DOHH2 (cell line): ENCODE measurements at regions not wholly inside any gene's neighbourhood (a gene's known extent, or its start where the extent isn't known, plus 50 kb on each side); places are given as distances from the start of the nearest gene placed in this dataset.

Experiments used
- H3F3A ChIP-seq: fragments of 200-600 bp; sonication (generic), shearing (Covaris generic); 2 replicates; pipeline ENCODE4 v1.6.0; 2016; ENCODE audit warnings: antibody characterized with exemption, mild to moderate bottlenecking; ENCODE audit not compliant: control insufficient read depth, insufficient read depth
- H3K27ac ChIP-seq: fragments of 200-600 bp; sonication (generic); 2 replicates; pipeline ENCODE4 v1.5.1; 2014; ENCODE audit warnings: low read depth, mild to moderate bottlenecking, low read length, moderate library complexity
- H3K27me3 ChIP-seq: fragments of 200-600 bp; sonication (generic); 2 replicates; pipeline ENCODE4 v1.6.1; 2014; ENCODE audit warnings: mild to moderate bottlenecking, low read length, mixed read lengths; ENCODE audit not compliant: control insufficient read depth
- H3K36me3 ChIP-seq: fragments of 200-600 bp; sonication (generic); 2 replicates; pipeline ENCODE4 v1.6.1; 2014; ENCODE audit warnings: mild to moderate bottlenecking, low read length, moderate library complexity, mixed read lengths; ENCODE audit not compliant: control insufficient read depth
- H3K4me1 ChIP-seq: fragments of 200-600 bp; sonication (generic); 2 replicates; pipeline ENCODE4 v1.6.1; 2014; ENCODE audit warnings: mild to moderate bottlenecking, low read length, mixed read lengths; ENCODE audit not compliant: control insufficient read depth
- H3K4me2 ChIP-seq: fragments of 200-600 bp; sonication (generic); 2 replicates; pipeline ENCODE4 v1.6.0; 2014; ENCODE audit warnings: mild to moderate bottlenecking, low read length, moderate library complexity
- H3K4me3 ChIP-seq: fragments of 200-600 bp; sonication (generic); 2 replicates; pipeline ENCODE4 v1.5.1; 2014; ENCODE audit warnings: mild to moderate bottlenecking, low read length, mixed read lengths
- H3K79me2 ChIP-seq: fragments of 200-600 bp; sonication (generic); 2 replicates; pipeline ENCODE4 v1.6.1; 2014; ENCODE audit warnings: mild to moderate bottlenecking, low read length, mixed read lengths; ENCODE audit not compliant: control insufficient read depth
- H3K9me2 ChIP-seq: fragments of 200-600 bp; sonication (generic); replicated peaks from 2 replicates; pipeline ENCODE4 v1.6.1; 2014; ENCODE audit warnings: mild to moderate bottlenecking, low read length, mixed read lengths; ENCODE audit not compliant: control insufficient read depth
- H3K9me3 ChIP-seq: fragments of 200-600 bp; sonication (generic); 2 replicates; pipeline ENCODE4 v1.6.1; 2014; ENCODE audit warnings: antibody characterized with exemption, low read length, mixed read lengths; ENCODE audit not compliant: control insufficient read depth, insufficient read depth
- H4K20me1 ChIP-seq: fragments of 200-600 bp; sonication (generic); 2 replicates; pipeline ENCODE4 v1.6.0; 2014; ENCODE audit warnings: low read depth, mild to moderate bottlenecking, antibody characterized with exemption, low read length, moderate library complexity; ENCODE audit not compliant: control insufficient read depth, insufficient read depth
- EZH2phosphoT487 ChIP-seq: fragments of 200-600 bp; sonication (generic); IDR thresholded peaks from 2 replicates; pipeline ENCODE4 v1.6.1; 2017; ENCODE audit warnings: borderline replicate concordance, mild to moderate bottlenecking, antibody characterized with exemption, low read length, moderate library complexity, mixed read lengths
- TF ChIP-seq, protein P1 (sequence below): fragments of 200-600 bp; sonication (generic); IDR thresholded peaks from one replicate; pipeline ENCODE4 v1.5.1; 2014; ENCODE audit warnings: antibody characterized with exemption, mild to moderate bottlenecking, low read depth, low read length; ENCODE audit not compliant: poor library complexity, severe bottlenecking

DNA sequence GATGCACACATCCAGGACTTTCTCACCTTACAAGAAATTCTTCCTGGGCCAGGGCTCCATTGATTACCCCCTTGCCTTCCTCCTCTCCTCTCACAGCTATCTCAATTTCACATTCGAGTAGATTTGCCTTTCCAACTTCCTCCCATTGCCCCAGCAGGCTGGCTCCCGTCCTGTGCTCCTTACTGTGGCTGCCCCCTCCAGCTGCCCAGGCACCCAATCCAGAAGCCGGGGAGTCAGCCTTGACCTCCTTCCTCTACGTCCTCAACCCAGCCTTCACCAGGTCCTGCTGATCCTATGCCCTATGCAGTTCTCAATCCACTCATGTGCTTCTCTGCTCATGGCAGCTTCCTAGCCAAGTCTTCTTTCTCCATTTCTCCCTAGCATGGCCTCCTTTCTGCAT is 85.7 kb upstream of the GPR26 start:
- H4K20me1 ChIP-seq: no peaks in the 10 kb centered on the region
- TF ChIP-seq, protein P1, sequence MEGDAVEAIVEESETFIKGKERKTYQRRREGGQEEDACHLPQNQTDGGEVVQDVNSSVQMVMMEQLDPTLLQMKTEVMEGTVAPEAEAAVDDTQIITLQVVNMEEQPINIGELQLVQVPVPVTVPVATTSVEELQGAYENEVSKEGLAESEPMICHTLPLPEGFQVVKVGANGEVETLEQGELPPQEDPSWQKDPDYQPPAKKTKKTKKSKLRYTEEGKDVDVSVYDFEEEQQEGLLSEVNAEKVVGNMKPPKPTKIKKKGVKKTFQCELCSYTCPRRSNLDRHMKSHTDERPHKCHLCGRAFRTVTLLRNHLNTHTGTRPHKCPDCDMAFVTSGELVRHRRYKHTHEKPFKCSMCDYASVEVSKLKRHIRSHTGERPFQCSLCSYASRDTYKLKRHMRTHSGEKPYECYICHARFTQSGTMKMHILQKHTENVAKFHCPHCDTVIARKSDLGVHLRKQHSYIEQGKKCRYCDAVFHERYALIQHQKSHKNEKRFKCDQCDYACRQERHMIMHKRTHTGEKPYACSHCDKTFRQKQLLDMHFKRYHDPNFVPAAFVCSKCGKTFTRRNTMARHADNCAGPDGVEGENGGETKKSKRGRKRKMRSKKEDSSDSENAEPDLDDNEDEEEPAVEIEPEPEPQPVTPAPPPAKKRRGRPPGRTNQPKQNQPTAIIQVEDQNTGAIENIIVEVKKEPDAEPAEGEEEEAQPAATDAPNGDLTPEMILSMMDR: no peak
- no peak for TF ChIP-seq EZH2phosphoT487
- no peaks in the 10 kb centered on the region for H3K79me2 ChIP-seq
- H3F3A ChIP-seq: no peaks in the 10 kb centered on the region
- H3K4me1 ChIP-seq: no peaks in the 10 kb centered on the region
- no peak overlapping the region for H3K4me3 ChIP-seq
- H3K9me2 ChIP-seq: no peaks in the 10 kb centered on the region
- H3K27me3 ChIP-seq: peaks cover 22% of the 10 kb centered on the region
- H3K4me2 ChIP-seq: no peak overlapping the region
- no peaks in the 10 kb centered on the region for H3K9me3 ChIP-seq
- no peaks in the 10 kb centered on the region for H3K36me3 ChIP-seq
- no peak overlapping the region for H3K27ac ChIP-seq

DNA sequence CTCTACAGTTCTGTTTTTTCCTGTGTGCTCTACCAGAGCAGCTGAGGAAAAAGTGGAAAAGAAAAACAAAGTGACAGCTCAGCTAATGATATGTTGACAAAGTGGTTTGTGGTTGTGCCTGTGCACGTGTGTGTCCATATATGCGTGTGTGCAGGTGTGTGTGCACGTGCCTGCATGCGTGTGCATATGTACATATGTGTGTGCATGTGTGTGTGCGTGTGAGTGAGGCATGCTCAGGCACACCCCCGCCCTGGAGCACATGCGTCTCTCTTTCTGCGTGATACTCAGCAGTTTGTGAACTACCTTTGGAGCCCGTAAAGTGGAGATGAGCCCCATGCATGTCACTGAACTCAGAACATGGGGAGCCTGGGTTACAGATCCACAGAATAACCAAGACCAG is 84.5 kb upstream of the GPR26 start:
- Histone ChIP-seq H3K36me3 (no peaks in the 10 kb centered on the region), H4K20me1 (no peaks in the 10 kb centered on the region), H3K4me1 (no peaks in the 10 kb centered on the region), H3K27ac (no peak overlapping the region), H3F3A (no peaks in the 10 kb centered on the region), H3K79me2 (no peaks in the 10 kb centered on the region), H3K27me3 (peaks cover 22% of the 10 kb centered on the region), H3K4me2 (no peak overlapping the region), H3K4me3 (no peak overlapping the region), H3K9me2 (no peaks in the 10 kb centered on the region), H3K9me3 (no peaks in the 10 kb centered on the region)
- TF ChIP-seq EZH2phosphoT487: no peak
- TF ChIP-seq, protein P1: no peak

DNA sequence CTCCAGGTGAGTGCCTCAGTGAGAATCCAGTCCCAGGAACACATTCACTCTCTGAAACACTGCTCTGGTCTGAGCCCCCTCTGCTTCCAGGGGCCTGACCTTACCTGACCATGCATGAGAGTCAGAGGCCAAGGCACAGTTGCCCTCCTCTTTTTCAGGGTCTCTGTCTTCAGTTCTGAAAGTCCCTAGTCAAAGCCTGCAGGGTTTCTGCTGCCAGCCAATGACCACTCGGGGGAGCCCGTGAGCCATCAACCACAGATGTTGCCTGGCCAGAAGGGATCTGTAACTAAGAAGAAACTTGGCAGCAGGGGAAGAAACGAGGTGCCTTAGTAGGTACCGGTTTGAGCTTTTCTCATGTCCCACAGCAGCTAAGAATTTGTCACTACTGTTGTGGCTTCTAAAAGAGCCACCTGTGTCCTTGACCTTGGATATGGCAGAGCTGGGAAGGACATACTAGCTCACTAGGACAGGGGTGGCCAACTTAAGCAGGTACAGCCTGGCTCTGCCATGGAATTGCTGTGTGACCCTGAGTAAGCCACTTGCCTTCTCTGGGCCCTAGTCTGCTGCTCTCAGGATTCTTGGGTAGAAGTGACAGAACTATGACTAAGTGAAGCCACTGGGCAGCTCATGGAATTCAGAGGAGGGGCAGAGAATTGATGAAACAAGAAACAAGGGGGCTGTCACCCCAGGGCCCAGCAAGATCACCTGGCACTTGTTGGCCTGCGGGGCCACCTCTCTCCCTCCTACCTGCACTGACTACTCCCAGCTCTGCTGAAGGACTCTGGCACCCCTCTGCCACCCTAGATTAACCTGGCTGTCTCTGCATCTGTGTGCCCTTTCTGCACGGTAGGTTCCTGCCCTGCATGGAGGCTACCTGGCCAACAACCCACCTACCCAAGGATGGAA is 83.8 kb upstream of the GPR26 start:
- no peaks in the 10 kb centered on the region for H3K4me1 ChIP-seq
- no peaks in the 10 kb centered on the region for H3K9me2 ChIP-seq
- H3K27ac ChIP-seq: no peak overlapping the region
- peaks cover 22% of the 10 kb centered on the region for H3K27me3 ChIP-seq
- H4K20me1 ChIP-seq: no peaks in the 10 kb centered on the region
- H3K4me3 ChIP-seq: no peak overlapping the region
- no peaks in the 10 kb centered on the region for H3K36me3 ChIP-seq
- H3K4me2 ChIP-seq: no peak overlapping the region
- no peaks in the 10 kb centered on the region for H3F3A ChIP-seq
- H3K79me2 ChIP-seq: no peaks in the 10 kb centered on the region
- no peaks in the 10 kb centered on the region for H3K9me3 ChIP-seq
- no peak for TF ChIP-seq EZH2phosphoT487
- TF ChIP-seq, protein P1: peak; percentile 89
